Cardiac fibroblast (primary cell): ENCODE measurements at regions not wholly inside any gene's neighbourhood (a gene's known extent, or its start where the extent isn't known, plus 50 kb on each side); places are given as distances from the start of the nearest gene placed in this dataset.
"Not testable (repeated sequence)": the region's sequence is repeated elsewhere in the genome, so short reads cannot be mapped to it uniquely, and the experiment has no call there.

Source experiments
- DNase-seq, 2 donors: peaks; one replicate each; pipeline versions ENCODE4 v3.0.0 to v3.0.0-alpha.2; 2010; ENCODE audit warnings: low read depth in 2 of 2
- H3K4me3 ChIP-seq, 2 donors: replicated peaks in 1 of 2; 1 replicate in 1 of 2; 2 replicates in 1 of 2; pipeline ENCODE4 v1.5.1; 2011; ENCODE audit warnings: low read depth in 2 of 2, low read length in 2 of 2, mild to moderate bottlenecking in 2 of 2, moderate library complexity in 1 of 2
- CTCF ChIP-seq: IDR thresholded peaks from one replicate; pipeline ENCODE4 v1.5.1; 2011; ENCODE audit warnings: low read depth, mild to moderate bottlenecking, low read length, inconsistent platforms

- no peak overlapping the region for H3K4me3 ChIP-seq
- TF ChIP-seq CTCF = no peak
- no peak for DNase-seq
Observed at GRCh38 chr2:195337597-195337996, 319.4 kb upstream of the SLC39A10 start.

- no peak for DNase-seq
- H3K4me3 ChIP-seq = no peak overlapping the region
- TF ChIP-seq CTCF = no peak
Observed at GRCh38 chr2:195333869-195334268, 323.2 kb upstream of the SLC39A10 start.

- H3K4me3 ChIP-seq = no peak overlapping the region
- DNase-seq = no peak
- TF ChIP-seq CTCF = no peak
Observed at GRCh38 chr2:195331966-195332365, 325.1 kb upstream of the SLC39A10 start.

DNA sequence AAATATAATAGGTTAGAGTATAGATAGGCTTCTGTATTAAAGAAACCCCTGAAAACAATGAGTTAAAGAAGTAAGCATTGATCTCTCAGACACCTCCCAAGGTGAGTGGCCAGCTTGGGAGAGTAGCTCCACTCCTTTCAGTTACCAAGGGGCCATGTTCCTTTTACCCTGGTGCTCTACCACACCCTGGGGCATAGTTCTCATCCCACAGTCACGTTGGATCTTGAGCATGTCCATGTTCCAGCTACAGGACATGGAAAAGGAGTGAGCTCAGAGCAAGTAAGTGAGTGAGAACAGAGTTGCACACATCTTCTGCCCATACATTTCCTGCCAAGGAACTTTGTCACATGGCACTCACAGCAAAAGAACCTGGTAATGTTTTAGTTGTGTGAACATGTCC lies 325.9 kb upstream of the SLC39A10 start:
- H3K4me3 ChIP-seq = no peak overlapping the region
- TF ChIP-seq CTCF = no peak
- DNase-seq = no peak

DNA sequence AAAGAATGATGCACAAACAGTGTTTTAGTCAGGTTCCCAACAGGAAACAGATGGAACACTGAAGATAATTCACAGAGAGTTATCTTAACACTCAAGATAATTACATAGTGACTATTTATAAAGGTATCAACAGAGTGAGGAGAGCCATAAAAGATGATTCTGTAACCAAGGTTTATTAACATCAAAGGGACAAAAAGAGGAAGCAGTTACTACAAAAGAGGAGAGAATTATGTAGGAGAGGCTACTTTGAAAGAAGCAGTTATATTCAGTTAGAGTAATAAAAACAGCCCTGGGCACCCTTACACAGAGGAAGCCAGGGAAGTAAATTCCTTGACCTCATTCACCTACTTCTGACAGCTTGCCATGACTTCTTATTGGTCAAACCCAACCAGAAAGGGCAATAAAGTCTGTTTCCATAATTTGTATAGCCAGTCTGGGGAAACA lies 326.5 kb upstream of the SLC39A10 start:
- no peak overlapping the region for H3K4me3 ChIP-seq
- no peak for TF ChIP-seq CTCF
- DNase-seq = no peak

- not testable (repeated sequence) for H3K4me3 ChIP-seq, DNase-seq
Observed at GRCh38 chr2:195329784-195330183, 327.2 kb upstream of the SLC39A10 start.

DNA sequence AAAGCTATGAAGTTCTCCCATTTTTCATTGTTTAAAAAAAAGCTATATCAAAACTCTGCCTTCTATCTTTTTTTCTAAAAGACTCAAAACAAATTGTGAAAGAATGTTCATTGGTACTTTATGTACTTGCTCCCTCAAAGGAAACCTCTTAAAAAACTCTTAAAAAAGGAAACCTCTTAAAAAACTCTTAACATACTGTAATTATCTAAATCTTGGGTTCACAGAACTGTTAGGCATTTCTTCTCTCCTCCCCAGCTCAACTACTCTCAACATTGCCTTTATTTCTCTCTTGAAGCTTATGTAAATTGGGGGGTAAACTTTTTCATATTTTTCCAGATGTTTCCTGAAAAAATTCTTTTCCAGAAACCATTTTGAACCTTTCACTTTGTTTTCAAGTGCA lies 330.5 kb upstream of the SLC39A10 start:
- H3K4me3 ChIP-seq = no peak overlapping the region
- TF ChIP-seq CTCF = no peak
- no peak for DNase-seq
